ENCODE measurements at regions not wholly inside any gene's neighbourhood (a gene's known extent, or its start where the extent isn't known, plus 50 kb on each side); places are given as distances from the start of the nearest gene placed in this dataset.

GRCh38 chr1:43038232-43038935 is 79.7 kb upstream of the SLC2A1 start:
- no peak for TF ChIP-seq CTCF (IDR thresholded peaks at IDR 0.05; ENCODE audit: partially characterized antibody, unreplicated experiment)
- Mint-ChIP-seq H3K4me1 (ENCODE audit: low read depth, unreplicated experiment) (peaks cover 4% of the 10 kb centered on the region), H3K27me3 (ENCODE audit: unreplicated experiment) (peaks cover 3% of the 10 kb centered on the region), H3K36me3 (ENCODE audit: unreplicated experiment) (no peaks in the 10 kb centered on the region), H3K27ac (ENCODE audit: unreplicated experiment) (no peak overlapping the region), H3K4me3 (ENCODE audit: unreplicated experiment) (no peak overlapping the region), H3K9me3 (ENCODE audit: unreplicated experiment) (peaks cover 2% of the 10 kb centered on the region)
- no peak for DNase-seq

- Mint-ChIP-seq H3K27ac (ENCODE audit: unreplicated experiment) (no peak overlapping the region), H3K9me3 (ENCODE audit: unreplicated experiment) (peaks cover 2% of the 10 kb centered on the region), H3K4me3 (ENCODE audit: unreplicated experiment) (no peak overlapping the region), H3K4me1 (ENCODE audit: low read depth, unreplicated experiment) (no peaks in the 10 kb centered on the region), H3K36me3 (ENCODE audit: unreplicated experiment) (no peaks in the 10 kb centered on the region), H3K27me3 (ENCODE audit: unreplicated experiment) (peaks cover 3% of the 10 kb centered on the region)
- TF ChIP-seq CTCF (IDR thresholded peaks at IDR 0.05; ENCODE audit: partially characterized antibody, unreplicated experiment) = no peak
- no peak for DNase-seq
These were observed 78.8 kb upstream of the SLC2A1 start for GRCh38 chr1:43037466-43037865.

- Mint-ChIP-seq H3K27me3 (ENCODE audit: unreplicated experiment) (peaks cover 3% of the 10 kb centered on the region), H3K27ac (ENCODE audit: unreplicated experiment) (no peak overlapping the region), H3K9me3 (ENCODE audit: unreplicated experiment) (peaks cover 2% of the 10 kb centered on the region), H3K4me1 (ENCODE audit: low read depth, unreplicated experiment) (no peaks in the 10 kb centered on the region), H3K36me3 (ENCODE audit: unreplicated experiment) (no peaks in the 10 kb centered on the region), H3K4me3 (ENCODE audit: unreplicated experiment) (no peak overlapping the region)
- DNase-seq = no peak
- no peak for TF ChIP-seq CTCF (IDR thresholded peaks at IDR 0.05; ENCODE audit: partially characterized antibody, unreplicated experiment)
These were observed 78.3 kb upstream of the SLC2A1 start for GRCh38 chr1:43036932-43037331.

GRCh38 chr1:43035821-43036741 is 77.4 kb upstream of the SLC2A1 start:
- H3K9me3 Mint-ChIP-seq (ENCODE audit: unreplicated experiment) = peaks cover 2% of the 10 kb centered on the region
- TF ChIP-seq CTCF (IDR thresholded peaks at IDR 0.05; ENCODE audit: partially characterized antibody, unreplicated experiment) = no peak
- no peak overlapping the region for H3K4me3 Mint-ChIP-seq (ENCODE audit: unreplicated experiment)
- H3K4me1 Mint-ChIP-seq (ENCODE audit: low read depth, unreplicated experiment) = no peaks in the 10 kb centered on the region
- DNase-seq = no peak
- H3K27me3 Mint-ChIP-seq (ENCODE audit: unreplicated experiment) = peaks cover 3% of the 10 kb centered on the region
- no peak overlapping the region for H3K27ac Mint-ChIP-seq (ENCODE audit: unreplicated experiment)
- no peaks in the 10 kb centered on the region for H3K36me3 Mint-ChIP-seq (ENCODE audit: unreplicated experiment)

GRCh38 chr1:43034778-43035177 is 76.1 kb upstream of the SLC2A1 start:
- no peak overlapping the region for H3K27ac Mint-ChIP-seq (ENCODE audit: unreplicated experiment)
- TF ChIP-seq CTCF (IDR thresholded peaks at IDR 0.05; ENCODE audit: partially characterized antibody, unreplicated experiment) = no peak
- H3K27me3 Mint-ChIP-seq (ENCODE audit: unreplicated experiment) = peaks cover 3% of the 10 kb centered on the region
- no peak overlapping the region for H3K4me3 Mint-ChIP-seq (ENCODE audit: unreplicated experiment)
- no peaks in the 10 kb centered on the region for H3K4me1 Mint-ChIP-seq (ENCODE audit: low read depth, unreplicated experiment)
- peaks cover 2% of the 10 kb centered on the region for H3K9me3 Mint-ChIP-seq (ENCODE audit: unreplicated experiment)
- no peaks in the 10 kb centered on the region for H3K36me3 Mint-ChIP-seq (ENCODE audit: unreplicated experiment)
- no peak for DNase-seq

Data from glutamatergic neuron (in vitro differentiated cells).